Adrenal gland (tissue), 9 donors: ENCODE measurements at regions not wholly inside any gene's neighbourhood (a gene's known extent, or its start where the extent isn't known, plus 50 kb on each side); places are given as distances from the start of the nearest gene placed in this dataset.

Experiments used
- DNase-seq, 7 donors: peaks; one replicate each; pipeline ENCODE4 v3.0.0-alpha.2; 2019 to 2020
- H3K27ac ChIP-seq, 5 donors: fragments of 200-600 bp; sonication (generic) in 4 of 5; 1 replicate in 3 of 5; 2 replicates in 2 of 5; pipeline versions ENCODE4 v1.5.1 to v1.8.0; 2016 to 2020; ENCODE audit warnings: mild to moderate bottlenecking in 1 of 5
- H3K27me3 ChIP-seq: fragments of 200-600 bp; 2 replicates; pipeline ENCODE4 v1.8.0; 2021
- H3K36me3 ChIP-seq, 2 donors: fragments of 200-600 bp; replicated peaks in 1 of 2; 1 replicate in 1 of 2; 2 replicates in 1 of 2; pipeline versions ENCODE4 v1.5.1 to v1.8.0; 2018 to 2022
- H3K4me1 ChIP-seq, 2 donors: fragments of 200-600 bp; replicated peaks in 1 of 2; 1 replicate in 1 of 2; 2 replicates in 1 of 2; pipeline versions ENCODE4 v1.5.1 to v1.8.0; 2018 to 2021
- H3K4me3 ChIP-seq, 4 donors: fragments of 200-600 bp; sonication (generic) in 3 of 4; one replicate each; pipeline ENCODE4 v1.5.1; 2016 to 2018
- H3K9me3 ChIP-seq, 3 donors: fragments of 200-600 bp; sonication (generic) in 1 of 3; replicated peaks in 1 of 3; 1 replicate in 2 of 3; 2 replicates in 1 of 3; pipeline versions ENCODE4 v1.5.1 to v1.8.0; 2016 to 2021
- CTCF ChIP-seq, 6 experiments: fragments of 450-650 bp in 4 of 6; fragments of 200-600 bp in 2 of 6; sonication (generic) in 1 of 6; IDR thresholded peaks; 1 replicate in 5 of 6; 2 replicates in 1 of 6; pipeline versions ENCODE4 v1.5.1 to v1.8.0; 2016 to 2021; ENCODE audit warnings: antibody characterized with exemption in 6 of 6, mild to moderate bottlenecking in 2 of 6, moderate library complexity in 1 of 6
- POLR2A ChIP-seq, 2 donors: fragments of 450-650 bp; IDR thresholded peaks; one replicate each; pipeline ENCODE4 v1.6.1; 2017; ENCODE audit warnings: antibody characterized with exemption in 2 of 2, mild to moderate bottlenecking in 2 of 2, moderate library complexity in 1 of 2
- WGBS, 4 donors: extraction: QIAGEN DNeasy Blood & Tissue Kit in 2 of 4; methylation state at CpG; one replicate each; pipeline versions ENCODE4 v1.1.5 to v1.1.7; 2013 to 2017; 5-methylcytosine and 5-hydroxymethylcytosine counted together
- intact Hi-C, 2 donors: fragments of 100-400 bp; cut with DNase I; formaldehyde crosslinking; loops; one replicate each; pipeline versions ENCODE4 v1.14.1 to v1.15.0; 2022 to 2023
- donor health status: healthy with polysubstance abuse.
- donor health status: Bipolar disorder and iron deficiency.
- donor health status: DM: yes; HTN: yes; CAD: no.
- donor health status: DM: no; HTN: no; CAD: no.
- donor health status: DM: no; HTN: no; CAD: no.

- WGBS, 4 donors: 4 to 34% (median 13%) methylated on average over 10 to 12 of the region's 12 CpGs
- TF ChIP-seq POLR2A (IDR thresholded peaks at IDR 0.05) (no peak), CTCF (IDR thresholded peaks at IDR 0.05) (no peak)
- Histone ChIP-seq H3K4me1 (peaks cover 0 to 11% of the 10 kb centered on the region in 2 donors), H3K4me3 (peak overlapping the region in 3 of 4 donors; percentile 46 to 88 (median 77)), H3K36me3 (no peaks in the 10 kb centered on the region), H3K9me3 (peaks cover 0 to 8% (median 0%) of the 10 kb centered on the region in 3 donors), H3K27ac (peak overlapping the region in 1 of 5 donors; percentile 76), H3K27me3 (no peaks in the 10 kb centered on the region)
- intact Hi-C loops: no loop called here
- peak in 1 of 7 donors; percentile 18 for DNase-seq
Observed at GRCh38 chr7:63925262-63925625, 73.4 kb upstream of the ZNF722 start.

- WGBS, 4 donors: 3 to 40% (median 9%) methylated on average over 39 to 47 of the region's 47 CpGs
- Histone ChIP-seq H3K4me1 (peaks cover 0 to 11% of the 10 kb centered on the region in 2 donors), H3K27ac (peak overlapping the region; percentile 63 to 84 (median 70)), H3K9me3 (peaks cover 0 to 8% (median 0%) of the 10 kb centered on the region in 3 donors), H3K4me3 (peak overlapping the region in 3 of 4 donors; percentile 46 to 88 (median 77)), H3K36me3 (no peaks in the 10 kb centered on the region), H3K27me3 (no peaks in the 10 kb centered on the region)
- peak; percentile 69 to 96 (median 94) for DNase-seq
- TF ChIP-seq CTCF (IDR thresholded peaks at IDR 0.05) (no peak), POLR2A (IDR thresholded peaks at IDR 0.05) (peak in 1 of 2 donors; percentile 4)
- intact Hi-C loops: no loop called here
Observed at GRCh38 chr7:63925626-63926460, 72.8 kb upstream of the ZNF722 start.

- TF ChIP-seq POLR2A (IDR thresholded peaks at IDR 0.05) (no peak), CTCF (IDR thresholded peaks at IDR 0.05) (no peak)
- intact Hi-C loops: no loop called here
- Histone ChIP-seq H3K36me3 (no peaks in the 10 kb centered on the region), H3K4me1 (peaks cover 0 to 11% of the 10 kb centered on the region in 2 donors), H3K27ac (no peak overlapping the region), H3K27me3 (no peaks in the 10 kb centered on the region), H3K9me3 (peaks cover 0 to 8% (median 0%) of the 10 kb centered on the region in 3 donors), H3K4me3 (peak overlapping the region in 2 of 4 donors; percentile 46 to 77)
- 80 to 86% (median 84%) methylated on average over 1 to 5 of the region's 5 CpGs for WGBS, 4 donors
- no peak for DNase-seq
Observed at GRCh38 chr7:63927261-63927660, 71.4 kb upstream of the ZNF722 start.

GRCh38 chr7:63931057-63931600, 67.5 kb upstream of the ZNF722 start:
- peaks cover 0 to 4% of the 10 kb centered on the region in 2 donors for H3K4me1 ChIP-seq
- H3K4me3 ChIP-seq: no peak overlapping the region
- TF ChIP-seq POLR2A (IDR thresholded peaks at IDR 0.05) (no peak), CTCF (IDR thresholded peaks at IDR 0.05) (no peak)
- H3K36me3 ChIP-seq: no peaks in the 10 kb centered on the region
- DNase-seq: no peak
- no peaks in the 10 kb centered on the region for H3K27me3 ChIP-seq
- 48 to 74% (median 60%) methylated on average over 18 to 56 of the region's 56 CpGs for WGBS, 4 donors
- intact Hi-C loops: loop anchor here in 1 of 2 donors (10.0 kb wide), 1 partner anchor 56 kb away; no protein-coding TSS in a partner anchor
- H3K27ac ChIP-seq: no peak overlapping the region
- H3K9me3 ChIP-seq: no peaks in the 10 kb centered on the region
